GM10248 (cell line): ENCODE measurements at regions not wholly inside any gene's neighbourhood (a gene's known extent, or its start where the extent isn't known, plus 50 kb on each side); places are given as distances from the start of the nearest gene placed in this dataset.

ENCODE experiments used
- CTCF ChIA-PET: fragments of 300-600 bp; sonication (Branson Sonifier 250); formaldehyde crosslinking; extraction: SDS; loops from one replicate; lab custom pipeline; 2021; ENCODE audit warnings: antibody characterized with exemption; lab: Yijun Ruan, JAX
- POLR2A ChIA-PET: fragments of 350-650 bp; sonication (Branson Sonifier 250); formaldehyde crosslinking; extraction: SDS; loops from one replicate; lab custom pipeline; 2020; ENCODE audit warnings: antibody characterized with exemption; lab: Yijun Ruan, JAX
- DNase-seq: peaks from one replicate; pipeline ENCODE4 v3.0.0; 2012; ENCODE audit errors: extremely low spot score
- CTCF ChIP-seq: IDR thresholded peaks from 2 replicates; pipeline ENCODE4 v1.5.1; 2012; ENCODE audit warnings: mild to moderate bottlenecking, low read depth; ENCODE audit errors: extremely low read depth, missing control alignments, control extremely low read depth

GRCh38 chr18:55166260-55166598 lies 207.0 kb upstream of the CCDC68 start:
- ChIA-PET POLR2A (no interaction called here), CTCF (no interaction called here)
- DNase-seq: no peak
- no peak for TF ChIP-seq CTCF

- CTCF ChIA-PET: no interaction called here
- DNase-seq: no peak
- no peak for TF ChIP-seq CTCF
- POLR2A ChIA-PET: no interaction called here
These were observed 204.3 kb upstream of the CCDC68 start for GRCh38 chr18:55163550-55163949.

DNA sequence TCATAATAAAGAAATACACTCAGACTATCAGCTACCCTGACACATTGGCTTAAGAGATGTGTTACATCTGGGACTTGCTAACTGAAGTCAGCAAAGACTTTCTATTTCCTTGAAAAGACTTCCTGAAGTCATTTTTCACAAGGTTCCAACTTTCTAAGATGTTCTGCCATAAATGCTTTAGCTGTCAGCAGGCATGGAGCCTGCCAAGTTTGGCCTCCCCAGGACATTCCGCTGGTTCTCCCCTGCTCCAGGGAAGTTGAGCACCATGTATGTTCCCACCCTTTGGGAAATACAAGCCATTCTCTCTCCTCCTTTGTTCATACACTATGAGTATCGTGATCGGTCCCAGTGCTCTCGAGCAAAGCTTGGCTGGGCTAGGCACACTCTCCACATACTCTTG lies 202.7 kb upstream of the CCDC68 start:
- no peak for TF ChIP-seq CTCF
- no peak for DNase-seq
- CTCF ChIA-PET: no interaction called here
- POLR2A ChIA-PET: no interaction called here

- DNase-seq: no peak
- no peak for TF ChIP-seq CTCF
- CTCF ChIA-PET: interaction anchor here (0.8 kb wide), 1 partner anchor 9 kb away, joined by 3 read pairs; no protein-coding TSS in a partner anchor
- POLR2A ChIA-PET: no interaction called here
These were observed 199.8 kb upstream of the CCDC68 start for GRCh38 chr18:55159027-55159426.

GRCh38 chr18:55158570-55158969 lies 199.3 kb upstream of the CCDC68 start:
- ChIA-PET POLR2A (no interaction called here), CTCF (interaction anchor here (0.8 kb wide), 1 partner anchor 9 kb away, joined by 3 read pairs; no protein-coding TSS in a partner anchor)
- DNase-seq: no peak
- TF ChIP-seq CTCF: no peak

- POLR2A ChIA-PET: no interaction called here
- no peak for TF ChIP-seq CTCF
- CTCF ChIA-PET: no interaction called here
These were observed 194.1 kb upstream of the CCDC68 start for GRCh38 chr18:55153346-55153745.

DNA sequence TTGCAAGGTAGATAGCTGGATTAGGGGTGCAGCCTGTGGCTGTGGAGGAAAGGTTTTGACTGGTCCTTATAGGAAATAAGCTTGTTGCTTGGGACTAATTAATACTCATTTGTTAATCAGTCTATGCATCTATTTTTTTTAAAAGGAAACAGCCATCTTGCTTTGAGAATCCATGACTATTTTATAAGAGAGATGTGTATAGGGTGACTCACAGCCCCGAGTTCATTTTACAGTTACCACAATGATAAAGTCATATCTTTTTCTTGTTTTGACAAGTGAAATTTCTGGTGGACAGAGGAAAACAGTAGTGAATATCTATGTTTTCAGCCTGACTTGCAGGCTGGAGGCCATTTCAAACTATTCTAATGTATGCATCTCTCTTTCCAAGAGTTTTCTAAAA lies 193.5 kb upstream of the CCDC68 start:
- DNase-seq: no peak
- ChIA-PET CTCF (interaction anchor here (0.9 kb wide), 1 partner anchor 14 kb away, joined by 3 read pairs; no protein-coding TSS in a partner anchor), POLR2A (no interaction called here)
- no peak for TF ChIP-seq CTCF

More at GRCh38 chr18:55153346-55153745, 194.1 kb upstream of the CCDC68 start:
- no peak for DNase-seq
